ENCODE measurements at regions not wholly inside any gene's neighbourhood (a gene's known extent, or its start where the extent isn't known, plus 50 kb on each side); places are given as distances from the start of the nearest gene placed in this dataset.
"Not testable (repeated sequence)": the region's sequence is repeated elsewhere in the genome, so short reads cannot be mapped to it uniquely, and the experiment has no call there.

DNA sequence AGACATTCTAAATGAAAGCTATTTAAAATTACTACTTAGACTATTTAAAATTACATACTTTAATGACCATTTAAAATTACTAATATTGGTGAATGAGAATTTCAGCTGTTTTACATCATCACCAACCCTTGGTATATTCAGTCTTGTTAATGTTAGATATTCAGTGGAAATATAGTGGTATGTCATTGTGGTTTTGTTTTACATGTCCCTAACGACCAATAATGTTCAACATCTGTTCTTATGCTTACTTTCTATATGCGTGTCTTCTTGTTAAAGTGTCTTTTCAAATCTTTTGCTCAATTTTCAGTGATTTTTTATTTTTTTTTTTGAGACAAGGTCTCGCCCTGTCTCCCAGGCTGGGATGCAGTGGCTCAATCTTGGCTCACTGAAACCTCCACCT, 279.3 kb upstream of the TARS1 start:
- no peak for DNase-seq

DNA sequence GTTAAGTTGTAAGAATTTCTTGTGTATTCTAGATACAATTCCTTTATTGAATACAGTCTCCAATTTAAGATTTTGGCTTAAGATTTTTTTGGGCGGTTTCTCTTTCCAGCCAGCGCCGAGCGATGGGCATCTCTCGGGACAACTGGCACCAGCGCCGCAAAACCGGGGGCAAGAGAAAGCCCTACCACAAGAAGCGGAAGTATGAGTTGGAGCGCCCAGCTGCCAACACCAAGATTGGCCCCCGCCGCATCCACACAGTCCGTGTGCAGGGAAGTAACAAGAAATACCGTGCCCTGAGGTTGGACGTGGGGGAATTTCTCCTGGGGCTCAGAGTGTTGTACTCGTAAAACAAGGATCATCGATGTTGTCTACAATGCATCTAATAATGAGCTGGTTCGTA, 278.7 kb upstream of the TARS1 start:
- DNase-seq = no peak

DNA sequence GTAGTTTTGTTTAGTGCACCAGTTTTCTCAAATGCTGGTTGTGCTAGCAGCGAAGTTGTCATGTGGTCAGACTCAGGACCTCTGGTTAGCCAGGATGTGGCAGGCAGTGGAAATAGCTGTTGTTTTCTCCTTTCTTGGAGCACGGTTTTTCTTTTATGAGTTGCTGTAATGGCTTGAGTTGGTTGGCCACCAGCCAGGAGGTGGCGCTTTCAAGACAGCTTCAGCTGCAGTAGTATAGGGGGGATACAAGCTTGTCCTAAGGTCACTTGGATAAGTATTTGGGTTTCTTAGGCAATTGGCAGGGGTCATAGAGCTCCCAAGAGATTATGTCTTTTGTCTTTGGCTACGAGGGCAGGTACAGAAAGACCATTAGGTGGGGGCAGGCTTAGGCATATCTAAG, 274.2 kb upstream of the TARS1 start:
- DNase-seq = no peak

GRCh38 chr5:33166948-33167347, 273.8 kb upstream of the TARS1 start:
- no peak for DNase-seq

GRCh38 chr5:33167541-33167940, 273.2 kb upstream of the TARS1 start:
- no peak for DNase-seq

- DNase-seq = no peak
Observed at GRCh38 chr5:33170411-33170810, 270.4 kb upstream of the TARS1 start.

- no peak for DNase-seq
Observed at GRCh38 chr5:33174383-33174782, 266.4 kb upstream of the TARS1 start.

- DNase-seq = no peak
Observed at GRCh38 chr5:33179301-33179700, 261.5 kb upstream of the TARS1 start.

- no peak for DNase-seq
Observed at GRCh38 chr5:33180900-33181299, 259.9 kb upstream of the TARS1 start.

- DNase-seq = no peak
Observed at GRCh38 chr5:33182986-33183385, 257.8 kb upstream of the TARS1 start.

DNA sequence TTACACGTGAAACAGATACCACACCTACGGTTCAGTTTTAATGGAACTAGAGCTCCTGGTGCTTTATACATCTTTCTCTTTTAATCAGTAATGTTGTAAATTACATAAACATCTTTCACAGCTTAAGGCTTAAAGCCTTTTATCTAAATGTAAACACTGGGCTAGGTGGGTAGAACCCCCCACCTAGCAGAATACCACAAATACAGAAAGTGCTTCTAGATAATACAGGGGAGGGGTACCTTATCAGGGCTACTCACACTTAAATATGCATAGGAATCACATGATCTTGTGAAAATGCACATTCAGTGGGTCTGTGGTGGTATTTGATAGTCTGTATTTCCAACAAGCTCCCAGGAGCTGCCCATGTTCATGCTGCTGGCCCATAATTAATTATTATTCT, 256.4 kb upstream of the TARS1 start:
- no peak for DNase-seq

DNA sequence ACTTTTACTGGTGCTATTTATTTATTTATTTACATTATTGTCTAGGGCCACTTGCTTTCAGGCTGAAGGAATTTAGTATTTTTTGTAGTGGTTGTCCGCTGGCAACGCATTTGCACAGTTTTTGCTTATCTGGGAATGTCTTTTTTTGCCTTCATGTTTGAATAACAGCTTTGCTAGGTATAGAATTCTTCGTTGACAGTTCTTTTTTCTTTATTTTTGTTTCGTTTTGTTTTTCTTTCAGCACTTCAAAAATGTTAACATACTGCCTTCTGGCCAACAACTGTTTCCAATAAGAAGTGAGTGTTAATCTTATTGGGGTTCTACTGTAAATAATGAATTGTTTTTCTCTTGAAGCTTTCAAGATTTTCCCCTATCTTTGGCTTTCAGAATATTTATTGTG, 252.7 kb upstream of the TARS1 start:
- no peak for DNase-seq

DNA sequence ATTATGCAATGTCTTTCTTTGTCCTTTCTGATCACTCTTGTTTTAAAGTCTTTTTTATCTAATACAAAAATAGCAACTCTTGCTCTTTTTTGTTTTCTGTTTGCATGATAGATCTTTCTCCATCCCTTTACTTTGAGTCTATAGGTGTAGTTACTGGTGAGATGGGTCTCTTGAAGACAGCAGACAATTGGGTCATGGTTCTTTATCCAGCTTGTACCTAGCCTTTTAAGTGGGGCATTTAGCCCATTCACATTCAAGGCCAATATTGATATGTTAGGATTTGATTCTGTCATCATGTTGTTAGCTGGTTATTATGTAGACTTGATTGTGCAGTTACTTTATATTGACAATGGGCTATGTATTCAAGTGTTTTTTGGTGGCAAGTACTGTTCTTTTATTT, 245.9 kb upstream of the TARS1 start:
- no peak for DNase-seq

DNA sequence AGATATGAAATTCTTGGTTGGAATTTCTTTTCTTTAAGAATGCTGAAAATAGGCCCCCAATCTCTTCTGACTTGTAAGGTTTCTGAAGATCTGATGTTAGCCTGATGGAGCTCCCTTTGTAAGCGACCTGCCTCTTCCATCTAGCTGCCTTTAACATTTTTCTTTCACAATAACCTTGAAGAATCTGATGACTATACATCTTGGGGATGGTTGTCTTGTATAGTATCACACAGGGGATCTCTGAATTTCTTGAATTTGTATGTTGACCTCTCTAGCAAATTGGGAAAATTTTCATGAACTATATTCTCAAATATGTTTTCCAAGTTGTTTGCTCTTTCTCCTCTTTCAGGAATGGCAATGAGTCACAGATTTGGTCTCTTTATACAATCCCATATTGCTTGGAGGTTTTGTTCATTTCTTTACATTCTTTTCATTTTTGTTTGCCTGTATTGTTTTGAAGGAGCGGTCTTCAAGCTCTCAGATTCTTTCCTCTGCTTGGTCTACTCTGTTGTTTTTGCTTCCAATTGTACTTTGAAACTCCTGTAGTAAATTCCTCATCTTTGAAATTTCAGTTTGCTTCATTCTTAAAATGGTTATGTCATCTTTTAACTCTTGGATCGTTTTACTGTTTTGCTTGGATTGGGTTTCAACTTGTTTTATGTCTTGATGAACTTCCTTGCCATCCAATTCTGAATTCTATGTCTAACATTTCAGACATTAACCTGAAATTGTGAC, 245.2 kb upstream of the TARS1 start:
- DNase-seq = no peak

DNA sequence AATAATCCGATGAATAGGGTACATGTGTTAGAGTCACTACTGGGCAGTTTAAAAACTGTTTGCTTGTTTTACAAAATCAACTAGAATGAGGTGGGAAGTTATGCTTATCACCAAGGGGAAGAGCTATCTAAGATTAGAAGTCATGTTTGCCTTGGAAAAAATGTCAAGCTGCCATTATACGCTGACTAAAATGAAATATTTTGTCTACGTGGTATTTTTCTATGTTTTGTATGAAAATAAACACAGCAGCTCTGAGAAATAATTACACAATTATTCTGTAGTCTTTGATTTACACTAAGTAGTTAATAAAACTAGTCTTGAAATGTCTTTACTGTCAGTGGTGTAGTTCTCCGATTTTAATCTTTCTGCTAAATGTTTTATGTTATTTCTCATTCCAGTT, 241.9 kb upstream of the TARS1 start:
- DNase-seq = no peak

- no peak for DNase-seq
Observed at GRCh38 chr5:33203931-33204330, 236.8 kb upstream of the TARS1 start.

DNA sequence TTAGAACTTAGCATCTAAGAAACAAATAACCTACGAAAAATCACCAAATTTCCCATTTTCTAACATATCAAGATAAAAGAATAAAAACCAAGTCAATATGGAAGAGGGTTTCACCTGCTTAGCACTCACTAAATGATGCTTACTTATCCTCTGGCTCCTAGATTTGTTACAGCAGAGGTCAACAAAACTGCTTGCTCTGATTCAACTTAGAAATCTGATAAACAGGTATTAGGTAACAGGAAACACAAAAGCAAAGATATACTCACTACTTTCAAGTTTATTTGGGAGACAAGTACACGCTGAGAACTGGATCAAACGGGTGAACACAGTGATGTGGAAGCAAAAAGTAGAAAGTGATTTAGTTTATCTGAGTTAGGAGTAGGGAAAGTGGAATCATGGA, 235.7 kb upstream of the TARS1 start:
- DNase-seq = no peak

DNA sequence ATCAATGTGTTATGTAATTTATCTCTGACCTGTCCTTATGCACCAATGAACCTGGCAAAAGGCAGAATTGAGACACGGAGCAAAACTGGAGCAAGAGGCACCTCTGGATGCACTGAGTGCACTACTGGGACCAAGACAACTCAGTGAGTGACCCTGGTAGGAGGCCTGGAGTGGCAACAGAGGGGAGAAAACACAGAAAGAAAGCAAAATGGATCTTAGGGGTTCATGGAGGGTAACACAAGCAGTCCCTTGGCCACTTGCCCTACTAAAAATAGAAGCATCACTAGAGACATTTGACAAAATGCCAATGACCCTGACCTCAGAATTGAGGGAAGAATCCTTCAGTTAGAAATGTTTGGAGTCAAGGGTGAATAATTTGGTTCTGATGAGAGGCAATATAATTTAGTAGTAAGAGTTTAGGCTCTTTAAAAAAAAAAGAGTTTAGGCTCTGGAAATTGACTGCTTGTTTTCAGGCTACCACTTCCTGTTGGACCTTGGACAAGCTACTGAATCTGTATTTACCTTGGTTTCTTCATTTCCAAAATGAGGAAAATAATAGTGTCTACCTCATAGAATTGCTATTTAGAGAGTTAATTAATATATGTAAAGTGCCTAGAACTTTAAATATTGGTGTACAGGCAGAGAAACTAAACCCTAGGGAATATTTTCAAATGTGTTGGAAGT, 234.9 kb upstream of the TARS1 start:
- no peak for DNase-seq

DNA sequence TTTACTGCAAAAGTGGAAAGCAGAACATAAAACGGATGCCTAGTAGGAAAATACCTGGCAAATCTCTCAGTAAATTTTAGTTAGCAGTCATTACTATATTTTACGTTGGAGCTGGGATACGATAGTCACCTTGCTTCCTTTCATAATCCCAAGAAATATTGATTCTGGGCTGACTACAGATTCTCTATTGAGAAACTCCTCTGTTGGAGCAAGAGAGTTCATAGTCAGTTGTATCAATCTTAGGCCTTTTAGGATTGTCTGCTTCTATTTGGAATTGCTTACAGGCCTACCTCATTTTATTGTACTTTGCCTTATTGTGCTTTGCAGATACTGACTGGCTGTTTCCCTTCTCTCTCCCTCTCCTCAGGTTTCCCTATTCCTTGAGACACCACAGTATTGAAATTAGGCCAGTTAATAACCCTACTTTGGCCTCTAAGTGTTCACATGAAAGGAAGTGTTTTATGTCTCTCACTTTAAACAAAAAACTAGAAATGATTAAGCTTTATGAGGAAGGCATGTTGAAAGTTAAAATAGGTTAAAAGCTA, 233.7 kb upstream of the TARS1 start:
- DNase-seq = no peak

DNA sequence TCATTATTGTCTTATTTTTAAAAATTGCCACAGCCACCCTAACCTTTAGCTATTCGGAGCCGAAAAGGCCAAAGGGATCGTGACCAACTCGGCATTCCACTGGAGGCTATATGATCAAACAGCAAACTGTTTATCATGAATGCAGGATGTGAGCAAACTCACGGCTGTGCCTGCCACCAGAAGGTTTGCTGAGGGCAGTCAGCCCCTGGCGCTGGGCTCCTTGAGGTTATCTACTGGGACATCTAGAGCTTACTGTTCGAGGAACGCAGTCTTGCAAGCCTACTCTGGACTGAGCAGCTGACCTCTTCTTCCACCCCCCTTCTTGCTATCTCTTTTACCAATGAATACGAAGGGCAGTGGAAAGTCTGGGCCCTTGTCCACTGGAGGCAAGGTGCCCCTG, 231.5 kb upstream of the TARS1 start:
- DNase-seq = no peak

GRCh38 chr5:33210221-33210620, 230.5 kb upstream of the TARS1 start:
- DNase-seq = not testable (repeated sequence)

DNA sequence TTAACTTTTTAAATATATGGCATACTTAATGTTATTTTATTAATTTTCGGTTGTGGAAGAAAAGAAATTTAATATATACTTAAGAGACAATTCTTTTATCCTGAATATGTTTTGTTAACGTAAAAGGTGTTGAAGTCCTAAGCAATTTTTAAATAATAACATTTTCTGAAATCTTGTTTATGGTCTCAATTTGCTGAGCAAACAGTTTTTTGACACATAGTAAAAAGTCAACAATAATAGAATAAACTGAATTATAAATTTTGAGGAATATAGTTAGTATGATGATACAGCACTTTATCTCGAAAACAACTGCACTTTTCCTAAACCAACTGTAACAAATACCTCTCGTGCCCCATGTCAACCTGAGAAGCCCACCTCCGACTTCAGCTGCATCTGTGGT, 229.8 kb upstream of the TARS1 start:
- no peak for DNase-seq

DNA sequence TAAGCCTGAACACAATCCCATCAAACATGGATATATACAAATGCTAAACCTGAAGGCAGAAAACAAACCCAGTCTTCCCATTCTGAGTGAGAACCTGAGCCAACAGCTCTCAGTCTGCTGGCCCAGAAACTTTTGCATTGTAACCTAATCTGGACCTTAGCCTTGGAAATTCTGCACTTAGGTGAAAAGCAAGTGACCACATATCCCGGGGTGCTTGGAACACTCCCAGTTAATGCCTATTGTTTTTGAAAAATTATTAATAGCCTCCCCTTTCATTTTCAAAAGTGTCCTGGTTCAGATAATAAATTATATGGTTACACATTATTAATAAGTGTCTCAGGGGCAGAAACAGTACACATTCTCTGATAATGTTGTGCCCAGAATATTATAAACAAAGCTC, 228.3 kb upstream of the TARS1 start:
- no peak for DNase-seq

GRCh38 chr5:33212900-33213299, 227.9 kb upstream of the TARS1 start:
- DNase-seq = no peak

Measured in central memory CD4-positive, alpha-beta T cell (primary cell).